H1 (cell line): ENCODE measurements at regions not wholly inside any gene's neighbourhood (a gene's known extent, or its start where the extent isn't known, plus 50 kb on each side); places are given as distances from the start of the nearest gene placed in this dataset.

Source experiments
- CTCF ChIA-PET: fragments of 300-600 bp; sonication (Branson Sonifier 250); formaldehyde crosslinking; loops from one replicate; lab custom pipeline; 2021; ENCODE audit not compliant: partially characterized antibody; lab: Charles Lee
- POLR2A ChIA-PET: fragments of 300-600 bp; sonication (Branson Sonifier 250); formaldehyde crosslinking; loops from one replicate; lab custom pipeline; 2021; ENCODE audit warnings: inconsistent platforms; ENCODE audit not compliant: partially characterized antibody; lab: Charles Lee
- DNase-seq, 2 experiments: peaks; one replicate each; pipeline versions ENCODE4 v3.0.0 to v3.0.0-alpha.2; 2010 to 2022; ENCODE audit warnings: low spot score in 2 of 2, low read depth in 1 of 2, mixed read lengths in 1 of 2
- FAIRE-seq: peaks from 2 replicates; lab custom pipeline; 2011; peaks lifted over from hg19 to GRCh38; lab: Jason Lieb, UNC
- H2AFZ ChIP-seq: 2 replicates; pipeline ENCODE4 v1.8.1; 2012; ENCODE audit warnings: low read length, inconsistent platforms
- H2AK5ac ChIP-seq: 2 replicates; pipeline ENCODE4 v1.6.1; 2013; ENCODE audit warnings: low read depth, low read length
- H2BK120ac ChIP-seq: replicated peaks from 2 replicates; pipeline ENCODE3; 2013; ENCODE audit warnings: low read depth, low read length, inconsistent platforms
- H2BK12ac ChIP-seq: 2 replicates; pipeline ENCODE4 v1.6.1; 2013; ENCODE audit warnings: low read depth, low read length
- H2BK15ac ChIP-seq: 2 replicates; pipeline ENCODE4 v1.6.1; 2013; ENCODE audit warnings: low read length
- H2BK20ac ChIP-seq: 2 replicates; pipeline ENCODE4 v1.6.1; 2013; ENCODE audit warnings: low read length
- H2BK5ac ChIP-seq: 2 replicates; pipeline ENCODE4 v1.6.1; 2013; ENCODE audit warnings: low read depth, low read length
- H3K14ac ChIP-seq: 2 replicates; pipeline ENCODE4 v1.6.1; 2013; ENCODE audit warnings: inconsistent platforms; ENCODE audit not compliant: insufficient read length
- H3K18ac ChIP-seq: 2 replicates; pipeline ENCODE4 v1.6.1; 2013; ENCODE audit warnings: low read length; ENCODE audit errors: extremely low read depth
- H3K23ac ChIP-seq: 2 replicates; pipeline ENCODE4 v1.6.1; 2013; ENCODE audit warnings: inconsistent platforms; ENCODE audit not compliant: insufficient read length
- H3K23me2 ChIP-seq: 2 replicates; pipeline ENCODE4 v1.6.1; 2013; ENCODE audit warnings: low read depth, low read length
- H3K27ac ChIP-seq: 2 replicates; pipeline ENCODE4 v1.6.1; 2011; ENCODE audit warnings: low read depth, low read length, inconsistent platforms
- H3K27me3 ChIP-seq, 4 experiments: replicated peaks in 1 of 4; 1 replicate in 1 of 4; 2 replicates in 3 of 4; pipeline versions ENCODE4 v1.6.1 to v1.8.1; 2011 to 2013; ENCODE audit warnings: low read length in 3 of 4, mild to moderate bottlenecking in 3 of 4, inconsistent platforms in 2 of 4, mixed read lengths in 2 of 4, moderate library complexity in 1 of 4; ENCODE audit not compliant: control insufficient read depth in 3 of 4, insufficient read depth in 3 of 4; ENCODE audit errors: extremely low read depth in 1 of 4
- H3K36me3 ChIP-seq, 4 experiments: 2 replicates each; pipeline versions ENCODE4 v1.6.1 to v1.8.1; 2011 to 2013; ENCODE audit warnings: mild to moderate bottlenecking in 4 of 4, low read length in 3 of 4, moderate library complexity in 2 of 4, control low read depth in 1 of 4, inconsistent platforms in 1 of 4; ENCODE audit not compliant: insufficient read depth in 4 of 4, control insufficient read depth in 2 of 4
- H3K4ac ChIP-seq: replicated peaks from 2 replicates; pipeline ENCODE3; 2013; ENCODE audit warnings: low read length, low read depth, mixed read lengths, inconsistent platforms; ENCODE audit not compliant: insufficient read length
- H3K4me1 ChIP-seq, 4 experiments: replicated peaks in 1 of 4; 1 replicate in 1 of 4; 2 replicates in 3 of 4; pipeline versions ENCODE4 v1.6.1 to v1.8.1; 2011 to 2013; ENCODE audit warnings: low read length in 3 of 4, inconsistent platforms in 2 of 4, mixed read lengths in 1 of 4; ENCODE audit not compliant: insufficient read depth in 4 of 4, control insufficient read depth in 3 of 4
- H3K4me2 ChIP-seq, 2 experiments: 2 replicates each; pipeline versions ENCODE4 v1.6.1 to v1.8.1; 2011 to 2013; ENCODE audit warnings: low read depth in 2 of 2, low read length in 2 of 2, control low read depth in 1 of 2, inconsistent platforms in 1 of 2, mild to moderate bottlenecking in 1 of 2; ENCODE audit not compliant: insufficient read depth in 1 of 2
- H3K4me3 ChIP-seq, 4 experiments: fragments of 200-600, 300-600 bp in 1 of 4; sonication (generic), shearing (Covaris generic), sonication (Bioruptor Twin) in 1 of 4; 2 replicates each; pipeline versions ENCODE4 v1.5.1 to v1.8.1; 2011 to 2016; ENCODE audit warnings: low read length in 4 of 4, low read depth in 3 of 4, control low read depth in 2 of 4, inconsistent platforms in 2 of 4, mild to moderate bottlenecking in 2 of 4, mixed read lengths in 1 of 4, moderate library complexity in 1 of 4; ENCODE audit not compliant: insufficient read depth in 2 of 4; ENCODE audit errors: extremely low read depth in 1 of 4
- H3K56ac ChIP-seq: replicated peaks from 2 replicates; pipeline ENCODE3; 2013; ENCODE audit warnings: low read depth, mild to moderate bottlenecking, mixed read lengths, low read length, inconsistent platforms; ENCODE audit not compliant: insufficient read length
- H3K79me1 ChIP-seq: 2 replicates; pipeline ENCODE4 v1.6.1; 2013; ENCODE audit warnings: low read depth, low read length, control low read depth
- H3K79me2 ChIP-seq, 2 experiments: 2 replicates each; pipeline versions ENCODE4 v1.6.1 to v1.8.1; 2012 to 2013; ENCODE audit warnings: low read length in 2 of 2, mild to moderate bottlenecking in 2 of 2, inconsistent platforms in 1 of 2; ENCODE audit not compliant: insufficient read depth in 2 of 2, control insufficient read depth in 1 of 2
- H3K9ac ChIP-seq, 4 experiments: replicated peaks in 1 of 4; 1 replicate in 1 of 4; 2 replicates in 3 of 4; pipeline versions ENCODE4 v1.6.1 to v1.8.1; 2011 to 2013; ENCODE audit warnings: low read depth in 3 of 4, low read length in 3 of 4, control low read depth in 2 of 4, mild to moderate bottlenecking in 2 of 4, moderate library complexity in 2 of 4, inconsistent platforms in 1 of 4; ENCODE audit errors: extremely low read depth in 1 of 4
- H3K9me3 ChIP-seq, 2 experiments: 2 replicates each; pipeline versions ENCODE4 v1.6.1 to v1.8.1; 2012 to 2013; ENCODE audit warnings: mild to moderate bottlenecking in 2 of 2, moderate library complexity in 2 of 2, control low read depth in 1 of 2, inconsistent platforms in 1 of 2, low read depth in 1 of 2, low read length in 1 of 2, mixed read lengths in 1 of 2; ENCODE audit not compliant: insufficient read depth in 2 of 2
- H4K20me1 ChIP-seq, 2 experiments: replicated peaks in 1 of 2; 2 replicates each; pipeline versions ENCODE3 to v1.8.1; 2011 to 2013; ENCODE audit warnings: inconsistent platforms in 2 of 2, low read length in 2 of 2, mild to moderate bottlenecking in 1 of 2; ENCODE audit not compliant: insufficient read depth in 2 of 2, control insufficient read depth in 1 of 2
- H4K5ac ChIP-seq: 2 replicates; pipeline ENCODE4 v1.6.1; 2013; ENCODE audit warnings: low read length, low read depth, mixed read lengths, inconsistent platforms; ENCODE audit not compliant: insufficient read length
- H4K8ac ChIP-seq: 2 replicates; pipeline ENCODE4 v1.8.0; 2013; ENCODE audit warnings: mild to moderate bottlenecking, moderate library complexity, low read length, inconsistent platforms; ENCODE audit not compliant: insufficient read depth; ENCODE audit errors: extremely low read depth
- H4K91ac ChIP-seq: replicated peaks from 2 replicates; pipeline ENCODE3; 2013; ENCODE audit warnings: low read length, mixed read lengths, inconsistent platforms; ENCODE audit not compliant: insufficient read length
- BACH1 ChIP-seq: IDR thresholded peaks from 2 replicates; pipeline ENCODE4 v1.6.1; 2012; ENCODE audit warnings: low read length, improper control_type of control experiment
- SP1 ChIP-seq: IDR thresholded peaks from 2 replicates; pipeline ENCODE4 v1.6.1; 2011; ENCODE audit warnings: low read depth, low read length
- WGBS, 2 experiments: shearing (Covaris generic) in 1 of 2; methylation state at CpG; one replicate each; pipeline versions ENCODE4 v1.1.6 to v1.1.7; 2013 to 2015; ENCODE audit warnings: low lambda C conversion rate in 2 of 2, mixed read lengths in 2 of 2, inconsistent platforms in 1 of 2, low coverage in 1 of 2, missing lambda C conversion rate in 1 of 2; ENCODE audit not compliant: insufficient replicate concordance in 2 of 2, insufficient coverage in 1 of 2, insufficient read length in 1 of 2; ENCODE audit errors: extremely low coverage in 1 of 2, missing lambda C conversion rate in 1 of 2; 5-methylcytosine and 5-hydroxymethylcytosine counted together
- TF ChIP-seq, protein P1 (sequence below): IDR thresholded peaks from 2 replicates; pipeline ENCODE4 v1.6.1; 2012; ENCODE audit warnings: inconsistent platforms

DNA sequence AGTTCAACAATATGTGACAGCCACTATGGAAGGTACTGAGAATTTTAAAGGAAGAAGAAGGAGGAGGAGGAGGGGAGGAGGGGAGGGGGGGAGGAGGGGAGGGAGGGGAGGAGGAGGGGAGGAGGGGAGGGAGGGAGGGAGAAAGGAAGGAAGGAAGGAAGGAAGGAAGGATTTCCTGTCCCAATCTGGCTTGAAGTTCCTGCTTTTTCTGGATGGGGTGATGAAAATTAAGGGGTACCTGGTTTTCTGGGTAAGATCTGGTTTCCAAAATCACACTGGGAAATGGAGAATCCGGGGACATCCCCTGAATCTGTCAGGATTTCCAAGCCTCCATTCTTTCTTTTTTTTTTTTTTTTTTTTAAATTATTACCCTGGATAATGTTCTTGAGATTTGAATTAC, 271.8 kb downstream of the MTX2 start:
- H3K14ac ChIP-seq, result no peak overlapping the region
- no peak overlapping the region for H3K9ac ChIP-seq
- H2BK15ac ChIP-seq, result no peak overlapping the region
- H3K79me2 ChIP-seq, result no peaks in the 10 kb centered on the region
- H3K9me3 ChIP-seq, result no peaks in the 10 kb centered on the region
- H2AFZ ChIP-seq, result no peak overlapping the region
- H3K79me1 ChIP-seq, result no peaks in the 10 kb centered on the region
- no peaks in the 10 kb centered on the region for H3K4me1 ChIP-seq
- H3K23me2 ChIP-seq, result no peaks in the 10 kb centered on the region
- no peaks in the 10 kb centered on the region for H3K27me3 ChIP-seq
- no peak overlapping the region for H2BK20ac ChIP-seq
- no peak overlapping the region for H2BK120ac ChIP-seq
- DNase-seq (no peak), FAIRE-seq (no peak)
- no peak overlapping the region for H2BK12ac ChIP-seq
- H3K27ac ChIP-seq, result no peak overlapping the region
- no peak overlapping the region for H3K4ac ChIP-seq
- no peak overlapping the region for H2BK5ac ChIP-seq
- H2AK5ac ChIP-seq, result no peak overlapping the region
- no peaks in the 10 kb centered on the region for H3K36me3 ChIP-seq
- H3K56ac ChIP-seq, result no peak overlapping the region
- H4K91ac ChIP-seq, result no peak overlapping the region
- no peak overlapping the region for H3K23ac ChIP-seq
- H3K4me3 ChIP-seq, result no peak overlapping the region
- no peaks in the 10 kb centered on the region for H4K20me1 ChIP-seq
- no CpG with 5 or more reads among the region's 1 CpG for WGBS, 2 experiments
- H3K4me2 ChIP-seq, result no peak overlapping the region
- H4K5ac ChIP-seq, result no peak overlapping the region
- TF ChIP-seq, protein P1, sequence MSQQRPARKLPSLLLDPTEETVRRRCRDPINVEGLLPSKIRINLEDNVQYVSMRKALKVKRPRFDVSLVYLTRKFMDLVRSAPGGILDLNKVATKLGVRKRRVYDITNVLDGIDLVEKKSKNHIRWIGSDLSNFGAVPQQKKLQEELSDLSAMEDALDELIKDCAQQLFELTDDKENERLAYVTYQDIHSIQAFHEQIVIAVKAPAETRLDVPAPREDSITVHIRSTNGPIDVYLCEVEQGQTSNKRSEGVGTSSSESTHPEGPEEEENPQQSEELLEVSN, result no peak
- TF ChIP-seq BACH1, result no peak
- TF ChIP-seq SP1, result no peak
- no peak overlapping the region for H4K8ac ChIP-seq
- ChIA-PET POLR2A (no interaction called here), CTCF (interaction anchor here (1.0 kb wide), 1 partner anchor 12 kb away, joined by 5 read pairs; no protein-coding TSS in a partner anchor)
- H3K18ac ChIP-seq, result no peak overlapping the region
